GM23338 (cell line): ENCODE measurements at regions not wholly inside any gene's neighbourhood (a gene's known extent, or its start where the extent isn't known, plus 50 kb on each side); places are given as distances from the start of the nearest gene placed in this dataset.

ENCODE experiments used
- ATAC-seq: fragments of 200-7000 bp; cut with Tn5 transposase; 3 replicates; pipeline ENCODE4 v1.9.1; 2020
- DNase-seq: peaks from one replicate; pipeline ENCODE4 v3.0.0-alpha.2; 2015; ENCODE audit warnings: low spot score
- H2AFZ ChIP-seq: fragments of 200-600 bp; sonication (generic); 2 replicates; pipeline ENCODE4 v1.8.0; 2016; ENCODE audit warnings: antibody characterized with exemption, mild to moderate bottlenecking, moderate library complexity
- H3F3A ChIP-seq: fragments of 200-600 bp; sonication (generic); replicated peaks from 2 replicates; pipeline ENCODE4 v1.8.0; 2017; ENCODE audit warnings: antibody characterized with exemption, mixed run types, low read depth
- H3K27ac ChIP-seq: fragments of 200-600 bp; sonication (generic); 2 replicates; pipeline ENCODE4 v1.6.1; 2016; ENCODE audit warnings: low read depth
- H3K27me3 ChIP-seq: fragments of 200-600 bp; sonication (generic); 2 replicates; pipeline ENCODE4 v1.8.0; 2016; ENCODE audit warnings: mild to moderate bottlenecking, mixed run types, moderate library complexity; ENCODE audit not compliant: insufficient read depth
- H3K36me3 ChIP-seq: fragments of 200-600 bp; sonication (generic); 2 replicates; pipeline ENCODE4 v1.8.0; 2016; ENCODE audit warnings: mild to moderate bottlenecking; ENCODE audit not compliant: insufficient read depth
- H3K4me1 ChIP-seq: fragments of 200-600 bp; sonication (generic); 2 replicates; pipeline ENCODE4 v1.8.0; 2016; ENCODE audit warnings: mild to moderate bottlenecking, moderate library complexity; ENCODE audit not compliant: insufficient read depth
- H3K4me2 ChIP-seq: fragments of 200-600 bp; sonication (generic); 2 replicates; pipeline ENCODE4 v1.7.1; 2017; ENCODE audit warnings: mixed run types
- H3K4me3 ChIP-seq: fragments of 200-600 bp; sonication (generic); 2 replicates; pipeline ENCODE4 v1.6.1; 2016; ENCODE audit warnings: mixed run types
- H3K79me2 ChIP-seq: fragments of 200-600 bp; sonication (generic); replicated peaks from 2 replicates; pipeline ENCODE4 v1.8.0; 2017; ENCODE audit warnings: mild to moderate bottlenecking; ENCODE audit not compliant: insufficient read depth
- H3K9me2 ChIP-seq: fragments of 200-600 bp; sonication (generic); 2 replicates; pipeline ENCODE4 v1.8.0; 2017; ENCODE audit not compliant: insufficient read depth
- H4K20me1 ChIP-seq: fragments of 200-600 bp; sonication (generic); replicated peaks from 2 replicates; pipeline ENCODE4 v1.8.0; 2017; ENCODE audit warnings: mild to moderate bottlenecking; ENCODE audit not compliant: insufficient read depth
- H3K27ac Mint-ChIP-seq: 2 replicates; pipeline ENCODE4 v1.8.0; 2020; ENCODE audit warnings: inconsistent platforms, mild to moderate bottlenecking, moderate library complexity, mixed read lengths
- H3K27me3 Mint-ChIP-seq: 3 replicates; pipeline ENCODE4 v1.8.0; 2022; ENCODE audit warnings: low read depth, mild to moderate bottlenecking, moderate library complexity, mixed read lengths, inconsistent platforms; ENCODE audit not compliant: insufficient read depth, poor library complexity
- H3K36me3 Mint-ChIP-seq: 3 replicates; pipeline ENCODE4 v1.8.0; 2021; ENCODE audit warnings: low read depth, mild to moderate bottlenecking, inconsistent platforms, moderate library complexity, mixed read lengths
- H3K4me1 Mint-ChIP-seq: 3 replicates; pipeline ENCODE4 v1.8.0; 2020; ENCODE audit warnings: mild to moderate bottlenecking, inconsistent platforms, mixed read lengths
- H3K4me3 Mint-ChIP-seq: 3 replicates; pipeline ENCODE4 v1.8.0; 2021; ENCODE audit warnings: moderate library complexity, mild to moderate bottlenecking, inconsistent platforms, mixed read lengths
- H3K9me3 Mint-ChIP-seq: 3 replicates; pipeline ENCODE4 v1.8.0; 2020; ENCODE audit warnings: moderate library complexity, mild to moderate bottlenecking, inconsistent platforms, mixed read lengths
- CREB1 ChIP-seq: fragments of 250-450 bp; sonication (Bioruptor Pico); IDR thresholded peaks from 2 replicates; pipeline ENCODE4 v1.5.0; 2020; ENCODE audit warnings: low read depth, mild to moderate bottlenecking, moderate library complexity
- CTCF ChIP-seq, 2 experiments: fragments of 200-600 bp in 1 of 2; sonication (generic) in 1 of 2; conservative IDR thresholded peaks; 2 replicates each; pipeline versions ENCODE4 v1.5.1 to v1.6.1; 2016 to 2017; ENCODE audit warnings: antibody characterized with exemption in 2 of 2, low read depth in 2 of 2, mild to moderate bottlenecking in 2 of 2, moderate library complexity in 1 of 2
- ETS1 ChIP-seq: IDR thresholded peaks from 2 replicates; pipeline ENCODE4 v1.6.1; 2016; ENCODE audit warnings: antibody characterized with exemption
- EZH2 ChIP-seq: fragments of 200-600 bp; sonication (generic); IDR thresholded peaks from one replicate; pipeline ENCODE4 v1.8.0; 2017; ENCODE audit warnings: antibody characterized with exemption, mild to moderate bottlenecking, low read depth; ENCODE audit not compliant: unreplicated experiment
- EZH2phosphoT487 ChIP-seq: fragments of 200-600 bp; sonication (generic); IDR thresholded peaks from one replicate; pipeline ENCODE4 v1.8.1; 2018; ENCODE audit warnings: antibody characterized with exemption; ENCODE audit not compliant: unreplicated experiment
- JUNB ChIP-seq: IDR thresholded peaks from one replicate; pipeline ENCODE4 v1.6.1; 2016; ENCODE audit warnings: antibody characterized with exemption; ENCODE audit not compliant: unreplicated experiment
- NANOG ChIP-seq: IDR thresholded peaks from 2 replicates; pipeline ENCODE4 v1.6.1; 2016; ENCODE audit warnings: antibody characterized with exemption, borderline replicate concordance
- POLR2AphosphoS5 ChIP-seq: IDR thresholded peaks from 2 replicates; pipeline ENCODE4 v1.6.1; 2016; ENCODE audit warnings: antibody characterized with exemption, low read depth
- REST ChIP-seq: IDR thresholded peaks from one replicate; pipeline ENCODE4 v1.6.1; 2018; ENCODE audit warnings: antibody characterized with exemption; ENCODE audit not compliant: unreplicated experiment
- STAT1 ChIP-seq: IDR thresholded peaks from one replicate; pipeline ENCODE4 v1.6.1; 2016; ENCODE audit warnings: antibody characterized with exemption; ENCODE audit not compliant: unreplicated experiment
- ZNF114 ChIP-seq: fragments of 250-450 bp; sonication (Bioruptor Pico); IDR thresholded peaks from 2 replicates; pipeline ENCODE4 v1.5.0; 2020; ENCODE audit warnings: mild to moderate bottlenecking, moderate library complexity
- ZNF331 ChIP-seq: fragments of 250-450 bp; sonication (Bioruptor Pico); IDR thresholded peaks from 2 replicates; pipeline ENCODE4 v1.5.0; 2020; ENCODE audit warnings: low read depth, mild to moderate bottlenecking, moderate library complexity
- ZNF462 ChIP-seq: fragments of 250-450 bp; sonication (Bioruptor Pico); IDR thresholded peaks from 2 replicates; pipeline ENCODE4 v1.5.0; 2020; ENCODE audit warnings: mild to moderate bottlenecking, moderate library complexity

GRCh38 chr20:12177657-12178293 lies 260.1 kb downstream of the BTBD3 start:
- Mint-ChIP-seq H3K27ac (no peak overlapping the region), H3K4me1 (no peaks in the 10 kb centered on the region; the same call in 2 of the 3 replicates), H3K36me3 (no peaks in the 10 kb centered on the region), H3K4me3 (no peak overlapping the region), H3K27me3 (no peaks in the 10 kb centered on the region), H3K9me3 (no peaks in the 10 kb centered on the region)
- Histone ChIP-seq H3K4me2 (no peak overlapping the region), H3K79me2 (no peaks in the 10 kb centered on the region), H4K20me1 (no peaks in the 10 kb centered on the region), H3K4me3 (no peak overlapping the region), H3K9me2 (no peaks in the 10 kb centered on the region), H3K36me3 (no peaks in the 10 kb centered on the region), H3K27ac (no peak overlapping the region), H2AFZ (no peak overlapping the region), H3K27me3 (no peaks in the 10 kb centered on the region), H3K4me1 (no peaks in the 10 kb centered on the region), H3F3A (no peaks in the 10 kb centered on the region)
- TF ChIP-seq CTCF (conservative IDR thresholded peaks at IDR 0.05; ENCODE audit: low read depth in 2 of 2) (no peak), ZNF462 (CRISPR knock-in tag) (no peak), REST (no peak), ETS1 (no peak), STAT1 (no peak), CREB1 (no peak), JUNB (no peak), POLR2AphosphoS5 (no peak), EZH2 (no peak), EZH2phosphoT487 (no peak), NANOG (no peak), ZNF331 (CRISPR knock-in tag) (no peak), ZNF114 (no peak)
- ATAC-seq: no peak
- DNase-seq: no peak
